ENCODE measurements at regions not wholly inside any gene's neighbourhood (a gene's known extent, or its start where the extent isn't known, plus 50 kb on each side); places are given as distances from the start of the nearest gene placed in this dataset.

DNA sequence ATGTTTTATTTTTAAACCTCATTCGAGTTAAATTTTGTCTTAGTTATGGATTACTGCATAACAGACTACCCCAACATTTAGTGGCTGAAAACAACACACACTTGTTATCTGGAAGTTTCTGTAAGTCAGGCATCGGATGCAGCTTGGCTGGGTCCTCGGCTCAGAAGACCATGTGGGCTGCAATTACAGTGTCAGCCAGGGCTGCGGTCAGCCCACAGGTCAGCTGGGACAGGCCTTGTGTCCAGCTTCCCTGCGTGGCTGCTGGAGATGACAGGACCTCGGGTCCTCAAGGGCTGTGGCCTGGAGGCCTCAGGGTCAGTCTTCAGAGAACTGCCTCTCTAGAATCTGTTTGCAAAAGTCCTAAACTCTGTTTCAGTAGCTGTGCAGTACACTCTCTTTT lies 219.0 kb upstream of the IRX1 start:
- DNase-seq: no peak
- Mint-ChIP-seq H3K4me3 (no peak overlapping the region), H3K4me1 (ENCODE audit: low read depth) (no peaks in the 10 kb centered on the region), H3K36me3 (ENCODE audit: low read depth) (no peaks in the 10 kb centered on the region), H3K9me3 (peaks cover 9% of the 10 kb centered on the region), H3K27me3 (no peaks in the 10 kb centered on the region), H3K27ac (no peak overlapping the region)

- no peak overlapping the region for H3K4me3 Mint-ChIP-seq
- H3K36me3 Mint-ChIP-seq (ENCODE audit: low read depth): no peaks in the 10 kb centered on the region
- H3K4me1 Mint-ChIP-seq (ENCODE audit: low read depth): no peaks in the 10 kb centered on the region
- H3K27ac Mint-ChIP-seq: no peak overlapping the region
- H3K9me3 Mint-ChIP-seq: peaks cover 9% of the 10 kb centered on the region
- no peaks in the 10 kb centered on the region for H3K27me3 Mint-ChIP-seq
- no peak for DNase-seq
These were observed 219.9 kb upstream of the IRX1 start for GRCh38 chr5:3375586-3376311.

- peaks cover 13% of the 10 kb centered on the region for H3K9me3 Mint-ChIP-seq
- H3K36me3 Mint-ChIP-seq (ENCODE audit: low read depth): no peaks in the 10 kb centered on the region
- H3K4me1 Mint-ChIP-seq (ENCODE audit: low read depth): no peaks in the 10 kb centered on the region
- no peaks in the 10 kb centered on the region for H3K27me3 Mint-ChIP-seq
- H3K27ac Mint-ChIP-seq: no peak overlapping the region
- no peak overlapping the region for H3K4me3 Mint-ChIP-seq
- no peak for DNase-seq
These were observed 222.2 kb upstream of the IRX1 start for GRCh38 chr5:3373391-3373790.

DNA sequence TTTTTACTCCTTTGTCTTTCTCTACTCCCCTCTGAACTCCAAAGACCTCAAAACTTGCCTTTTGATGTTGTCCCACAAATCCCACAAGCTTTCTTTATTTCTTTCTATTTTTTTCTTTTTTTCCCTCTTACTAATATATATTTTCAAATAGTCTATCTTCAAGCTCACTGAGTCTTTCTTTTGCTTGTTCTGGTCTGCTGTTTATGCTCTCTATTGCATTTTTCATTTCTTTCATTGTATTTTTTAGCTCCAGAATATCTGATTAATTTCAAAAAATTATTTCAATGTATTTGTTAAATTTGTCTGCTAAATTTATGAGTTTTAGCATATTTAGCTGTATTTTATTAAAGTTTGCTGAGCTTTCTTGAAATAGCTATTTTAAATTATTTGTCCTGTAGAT lies 223.3 kb upstream of the IRX1 start:
- H3K4me3 Mint-ChIP-seq: no peak overlapping the region
- no peaks in the 10 kb centered on the region for H3K36me3 Mint-ChIP-seq (ENCODE audit: low read depth)
- no peak for DNase-seq
- H3K9me3 Mint-ChIP-seq: peaks cover 11% of the 10 kb centered on the region
- no peaks in the 10 kb centered on the region for H3K4me1 Mint-ChIP-seq (ENCODE audit: low read depth)
- no peaks in the 10 kb centered on the region for H3K27me3 Mint-ChIP-seq
- no peak overlapping the region for H3K27ac Mint-ChIP-seq

GRCh38 chr5:3365501-3366215 lies 230.0 kb upstream of the IRX1 start:
- no peaks in the 10 kb centered on the region for H3K27me3 Mint-ChIP-seq
- no peak for DNase-seq
- no peak overlapping the region for H3K27ac Mint-ChIP-seq
- H3K4me3 Mint-ChIP-seq: no peak overlapping the region
- peaks cover 5% of the 10 kb centered on the region for H3K9me3 Mint-ChIP-seq
- no peaks in the 10 kb centered on the region for H3K4me1 Mint-ChIP-seq (ENCODE audit: low read depth)
- no peaks in the 10 kb centered on the region for H3K36me3 Mint-ChIP-seq (ENCODE audit: low read depth)

DNA sequence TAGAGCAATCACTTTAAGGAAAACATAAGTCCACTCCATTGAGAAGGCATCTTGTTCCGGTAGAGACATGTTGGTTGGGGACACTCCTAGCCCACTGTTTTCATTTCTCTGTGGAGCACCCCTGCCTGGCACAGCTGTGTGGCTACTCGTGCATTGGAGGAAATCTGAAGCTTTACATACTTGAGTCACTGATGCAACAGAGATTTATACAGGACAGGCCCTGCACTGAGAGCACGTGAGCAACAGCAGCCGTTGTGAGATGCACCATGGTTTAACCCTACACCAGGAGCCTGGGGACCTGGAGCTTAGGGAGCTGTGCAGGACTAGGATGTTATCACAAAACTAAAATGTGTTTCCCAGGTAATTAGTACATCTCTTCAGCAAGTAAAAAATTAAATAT lies 230.7 kb upstream of the IRX1 start:
- Mint-ChIP-seq H3K4me1 (ENCODE audit: low read depth) (no peaks in the 10 kb centered on the region), H3K27ac (no peak overlapping the region), H3K36me3 (ENCODE audit: low read depth) (no peaks in the 10 kb centered on the region), H3K9me3 (peaks cover 5% of the 10 kb centered on the region), H3K4me3 (no peak overlapping the region), H3K27me3 (no peaks in the 10 kb centered on the region)
- no peak for DNase-seq

- H3K4me3 Mint-ChIP-seq: no peak overlapping the region
These were observed 231.2 kb upstream of the IRX1 start for GRCh38 chr5:3364433-3364832.

GRCh38 chr5:3362606-3362910 lies 233.1 kb upstream of the IRX1 start:
- Mint-ChIP-seq H3K36me3 (ENCODE audit: low read depth) (no peaks in the 10 kb centered on the region), H3K4me1 (ENCODE audit: low read depth) (no peaks in the 10 kb centered on the region), H3K27me3 (no peaks in the 10 kb centered on the region), H3K27ac (no peak overlapping the region), H3K4me3 (no peak overlapping the region), H3K9me3 (no peaks in the 10 kb centered on the region)
- no peak for DNase-seq

More at GRCh38 chr5:3364433-3364832, 231.2 kb upstream of the IRX1 start:
- H3K9me3 Mint-ChIP-seq: peaks cover 2% of the 10 kb centered on the region
- H3K36me3 Mint-ChIP-seq (ENCODE audit: low read depth): no peaks in the 10 kb centered on the region
- no peak for DNase-seq
- H3K27ac Mint-ChIP-seq: no peak overlapping the region
- H3K4me1 Mint-ChIP-seq (ENCODE audit: low read depth): no peaks in the 10 kb centered on the region
- no peaks in the 10 kb centered on the region for H3K27me3 Mint-ChIP-seq

DNA sequence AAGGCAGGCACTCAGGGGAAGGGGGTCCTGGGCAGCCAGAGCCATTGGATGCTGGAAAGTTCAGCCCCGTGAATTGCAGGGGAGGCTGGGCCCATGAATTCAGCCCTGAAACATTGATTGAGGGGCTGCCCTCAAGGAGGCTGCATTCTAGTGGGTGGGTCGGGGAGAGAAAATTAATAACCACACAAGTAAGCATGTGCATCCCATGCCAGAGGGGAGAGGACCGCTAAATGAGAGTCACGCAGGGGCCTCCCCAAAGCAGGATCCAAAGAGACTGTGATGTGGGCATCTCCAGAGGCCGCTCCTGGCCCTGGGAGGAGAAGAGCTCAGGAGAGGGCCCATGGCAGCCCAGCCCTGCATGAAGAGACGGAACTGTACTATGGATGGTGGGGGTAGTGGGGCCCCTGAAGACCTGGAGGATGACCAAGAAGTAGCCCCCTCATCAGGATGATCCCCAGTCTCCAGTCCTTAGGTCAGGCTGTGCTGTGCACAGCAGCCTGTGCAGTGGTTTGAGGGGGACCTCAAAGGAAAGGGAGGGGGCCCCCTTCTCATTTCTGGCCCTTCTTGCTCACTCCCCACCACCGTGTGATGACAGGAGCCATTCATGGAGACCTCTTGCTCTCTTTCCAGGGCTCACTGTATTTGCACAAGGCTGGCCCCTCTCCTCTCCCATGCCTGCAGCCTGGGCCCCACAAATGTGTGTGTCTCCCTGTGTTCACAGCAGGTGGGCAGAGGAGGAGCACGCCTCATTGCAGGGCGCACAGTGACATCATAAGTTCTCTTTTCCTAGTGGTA lies 233.6 kb upstream of the IRX1 start:
- DNase-seq: no peak
- no peak overlapping the region for H3K27ac Mint-ChIP-seq
- no peaks in the 10 kb centered on the region for H3K4me1 Mint-ChIP-seq (ENCODE audit: low read depth)
- no peaks in the 10 kb centered on the region for H3K9me3 Mint-ChIP-seq
- H3K27me3 Mint-ChIP-seq: no peaks in the 10 kb centered on the region
- H3K4me3 Mint-ChIP-seq: no peak overlapping the region
- H3K36me3 Mint-ChIP-seq (ENCODE audit: low read depth): no peaks in the 10 kb centered on the region

GRCh38 chr5:3359642-3360041 lies 236.0 kb upstream of the IRX1 start:
- Mint-ChIP-seq H3K36me3 (ENCODE audit: low read depth) (no peaks in the 10 kb centered on the region), H3K9me3 (no peaks in the 10 kb centered on the region), H3K4me1 (ENCODE audit: low read depth) (no peaks in the 10 kb centered on the region), H3K27ac (no peak overlapping the region), H3K4me3 (no peak overlapping the region), H3K27me3 (no peaks in the 10 kb centered on the region)
- no peak for DNase-seq

GRCh38 chr5:3357291-3357690 lies 238.3 kb upstream of the IRX1 start:
- DNase-seq: no peak
- H3K27ac Mint-ChIP-seq: no peak overlapping the region
- H3K4me1 Mint-ChIP-seq (ENCODE audit: low read depth): no peaks in the 10 kb centered on the region
- H3K27me3 Mint-ChIP-seq: no peaks in the 10 kb centered on the region
- no peaks in the 10 kb centered on the region for H3K36me3 Mint-ChIP-seq (ENCODE audit: low read depth)
- H3K4me3 Mint-ChIP-seq: no peak overlapping the region
- no peaks in the 10 kb centered on the region for H3K9me3 Mint-ChIP-seq

- Mint-ChIP-seq H3K36me3 (ENCODE audit: low read depth) (no peaks in the 10 kb centered on the region), H3K9me3 (no peaks in the 10 kb centered on the region), H3K27ac (no peak overlapping the region), H3K4me3 (no peak overlapping the region), H3K27me3 (no peaks in the 10 kb centered on the region), H3K4me1 (ENCODE audit: low read depth) (no peaks in the 10 kb centered on the region)
- no peak for DNase-seq
These were observed 239.6 kb upstream of the IRX1 start for GRCh38 chr5:3356016-3356415.

DNA sequence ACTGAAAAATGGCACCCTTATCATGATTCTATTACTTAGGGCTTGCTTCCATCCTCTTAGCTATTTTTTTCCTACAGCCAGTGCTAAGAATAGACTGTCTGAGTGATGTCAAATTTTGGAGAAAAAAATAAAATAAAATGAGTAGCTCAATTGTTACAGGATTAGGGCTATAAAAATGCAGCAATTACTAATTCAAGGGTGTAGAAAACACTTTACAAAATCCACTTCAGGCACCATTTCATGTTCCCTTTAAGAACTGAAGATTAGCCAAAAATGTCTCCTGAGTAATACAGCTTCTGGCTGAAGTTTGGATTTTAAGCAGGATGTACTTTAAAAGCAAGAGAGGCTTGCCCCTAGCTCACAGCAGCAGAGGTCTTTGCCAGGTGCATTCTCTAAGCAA lies 240.5 kb upstream of the IRX1 start:
- Mint-ChIP-seq H3K27ac (no peak overlapping the region), H3K9me3 (no peaks in the 10 kb centered on the region), H3K27me3 (no peaks in the 10 kb centered on the region), H3K4me3 (no peak overlapping the region), H3K36me3 (ENCODE audit: low read depth) (no peaks in the 10 kb centered on the region), H3K4me1 (ENCODE audit: low read depth) (no peaks in the 10 kb centered on the region)
- DNase-seq: no peak

DNA sequence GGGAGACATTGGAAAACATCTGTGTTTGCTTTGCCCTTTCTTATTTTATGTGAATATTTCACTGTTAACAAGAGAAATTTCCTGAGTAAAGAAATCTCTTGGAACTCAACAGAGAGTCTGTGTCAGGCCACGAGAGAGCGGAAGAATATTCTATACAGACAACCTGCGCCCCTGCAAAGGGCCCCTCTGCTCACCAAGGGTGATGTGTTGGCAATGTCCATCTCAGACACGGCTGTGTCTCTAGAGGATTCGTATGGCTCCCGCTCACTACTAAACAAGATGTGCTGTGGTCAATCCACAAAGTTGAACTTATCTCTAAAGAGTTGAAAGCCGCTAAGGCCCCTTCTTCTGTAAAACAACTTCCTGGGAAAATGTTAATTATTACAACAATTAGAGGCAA lies 241.0 kb upstream of the IRX1 start:
- no peak overlapping the region for H3K4me3 Mint-ChIP-seq
- H3K27me3 Mint-ChIP-seq: no peaks in the 10 kb centered on the region
- H3K9me3 Mint-ChIP-seq: no peaks in the 10 kb centered on the region
- no peak overlapping the region for H3K27ac Mint-ChIP-seq
- DNase-seq: no peak
- H3K4me1 Mint-ChIP-seq (ENCODE audit: low read depth): no peaks in the 10 kb centered on the region
- no peaks in the 10 kb centered on the region for H3K36me3 Mint-ChIP-seq (ENCODE audit: low read depth)

- H3K27me3 Mint-ChIP-seq: no peaks in the 10 kb centered on the region
- no peak overlapping the region for H3K27ac Mint-ChIP-seq
- H3K9me3 Mint-ChIP-seq: no peaks in the 10 kb centered on the region
- no peaks in the 10 kb centered on the region for H3K36me3 Mint-ChIP-seq (ENCODE audit: low read depth)
- H3K4me3 Mint-ChIP-seq: no peak overlapping the region
- DNase-seq: no peak
- no peaks in the 10 kb centered on the region for H3K4me1 Mint-ChIP-seq (ENCODE audit: low read depth)
These were observed 242.1 kb upstream of the IRX1 start for GRCh38 chr5:3353561-3353960.
